ENCODE measurements at regions not wholly inside any gene's neighbourhood (a gene's known extent, or its start where the extent isn't known, plus 50 kb on each side); places are given as distances from the start of the nearest gene placed in this dataset.

GRCh38 chr2:176763130-176763529 lies 449.5 kb upstream of the HNRNPA3 start:
- TF ChIP-seq PATZ1 (tag by site-specific recombination; IDR thresholded peaks at IDR 0.05) (no peak), REST (tag by site-specific recombination; IDR thresholded peaks at IDR 0.05) (no peak)
- TF ChIP-seq, protein P1, sequence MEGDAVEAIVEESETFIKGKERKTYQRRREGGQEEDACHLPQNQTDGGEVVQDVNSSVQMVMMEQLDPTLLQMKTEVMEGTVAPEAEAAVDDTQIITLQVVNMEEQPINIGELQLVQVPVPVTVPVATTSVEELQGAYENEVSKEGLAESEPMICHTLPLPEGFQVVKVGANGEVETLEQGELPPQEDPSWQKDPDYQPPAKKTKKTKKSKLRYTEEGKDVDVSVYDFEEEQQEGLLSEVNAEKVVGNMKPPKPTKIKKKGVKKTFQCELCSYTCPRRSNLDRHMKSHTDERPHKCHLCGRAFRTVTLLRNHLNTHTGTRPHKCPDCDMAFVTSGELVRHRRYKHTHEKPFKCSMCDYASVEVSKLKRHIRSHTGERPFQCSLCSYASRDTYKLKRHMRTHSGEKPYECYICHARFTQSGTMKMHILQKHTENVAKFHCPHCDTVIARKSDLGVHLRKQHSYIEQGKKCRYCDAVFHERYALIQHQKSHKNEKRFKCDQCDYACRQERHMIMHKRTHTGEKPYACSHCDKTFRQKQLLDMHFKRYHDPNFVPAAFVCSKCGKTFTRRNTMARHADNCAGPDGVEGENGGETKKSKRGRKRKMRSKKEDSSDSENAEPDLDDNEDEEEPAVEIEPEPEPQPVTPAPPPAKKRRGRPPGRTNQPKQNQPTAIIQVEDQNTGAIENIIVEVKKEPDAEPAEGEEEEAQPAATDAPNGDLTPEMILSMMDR (tag by site-specific recombination; IDR thresholded peaks at IDR 0.05): no peak
